ENCODE measurements at regions not wholly inside any gene's neighbourhood (a gene's known extent, or its start where the extent isn't known, plus 50 kb on each side); places are given as distances from the start of the nearest gene placed in this dataset.

- no peak for DNase-seq
- no peaks in the 10 kb centered on the region for H3K27me3 ChIP-seq
- H3K4me3 ChIP-seq = no peak overlapping the region
- H3K4me1 ChIP-seq = no peaks in the 10 kb centered on the region
- no peak for TF ChIP-seq CTCF (IDR thresholded peaks at IDR 0.05)
- H3K9me3 ChIP-seq = no peaks in the 10 kb centered on the region
- intact Hi-C loops (cut with DNase I) = loop anchor here (5.0 to 10.0 kb wide), 2 partner anchors 174 to 763 kb away; no protein-coding TSS in a partner anchor
- no peak overlapping the region for H3K9ac ChIP-seq (ENCODE audit: low read depth in 2 of 2, low read length in 2 of 2)
- no peaks in the 10 kb centered on the region for H3K36me3 ChIP-seq
- no peak overlapping the region for H3K27ac ChIP-seq
These were observed 264.1 kb downstream of the CDC5L start for GRCh38 chr6:44651604-44652003.

GRCh38 chr6:44652547-44652946, 265.0 kb downstream of the CDC5L start:
- intact Hi-C loops (cut with DNase I) = loop anchor here (5.0 to 10.0 kb wide), 2 partner anchors 175 to 762 kb away; no protein-coding TSS in a partner anchor
- Histone ChIP-seq H3K27me3 (no peaks in the 10 kb centered on the region), H3K27ac (no peak overlapping the region), H3K4me1 (no peaks in the 10 kb centered on the region), H3K36me3 (no peaks in the 10 kb centered on the region), H3K4me3 (no peak overlapping the region), H3K9ac (ENCODE audit: low read depth in 2 of 2, low read length in 2 of 2) (no peak overlapping the region), H3K9me3 (no peaks in the 10 kb centered on the region)
- no peak for TF ChIP-seq CTCF (IDR thresholded peaks at IDR 0.05)
- DNase-seq = no peak

- no peaks in the 10 kb centered on the region for H3K9me3 ChIP-seq
- no peak overlapping the region for H3K27ac ChIP-seq
- H3K9ac ChIP-seq (ENCODE audit: low read depth in 2 of 2, low read length in 2 of 2) = no peak overlapping the region
- DNase-seq = no peak
- H3K4me1 ChIP-seq = no peaks in the 10 kb centered on the region
- no peak overlapping the region for H3K4me3 ChIP-seq
- intact Hi-C loops (cut with DNase I) = loop anchor here (5.0 to 10.0 kb wide), 2 partner anchors 176 to 762 kb away; no protein-coding TSS in a partner anchor
- no peaks in the 10 kb centered on the region for H3K36me3 ChIP-seq
- H3K27me3 ChIP-seq = no peaks in the 10 kb centered on the region
- no peak for TF ChIP-seq CTCF (IDR thresholded peaks at IDR 0.05)
These were observed 265.6 kb downstream of the CDC5L start for GRCh38 chr6:44653091-44653490.

GRCh38 chr6:44653761-44654218, 266.3 kb downstream of the CDC5L start:
- no peaks in the 10 kb centered on the region for H3K36me3 ChIP-seq
- H3K9ac ChIP-seq (ENCODE audit: low read depth in 2 of 2, low read length in 2 of 2) = no peak overlapping the region
- H3K4me3 ChIP-seq = no peak overlapping the region
- no peak overlapping the region for H3K27ac ChIP-seq
- no peaks in the 10 kb centered on the region for H3K4me1 ChIP-seq
- no peak for TF ChIP-seq CTCF (IDR thresholded peaks at IDR 0.05)
- intact Hi-C loops (cut with DNase I) = loop anchor here (5.0 to 10.0 kb wide), 2 partner anchors 176 to 761 kb away; no protein-coding TSS in a partner anchor
- no peaks in the 10 kb centered on the region for H3K27me3 ChIP-seq
- no peak for DNase-seq
- H3K9me3 ChIP-seq = no peaks in the 10 kb centered on the region

- Histone ChIP-seq H3K27ac (no peak overlapping the region), H3K36me3 (no peaks in the 10 kb centered on the region)
- intact Hi-C loops (cut with DNase I) = loop anchor here (5.0 to 10.0 kb wide), 3 partner anchors 759 to 1267 kb away; no protein-coding TSS in a partner anchor
These were observed 268.2 kb downstream of the CDC5L start for GRCh38 chr6:44655412-44656342.

More at GRCh38 chr6:44655412-44656342, 268.2 kb downstream of the CDC5L start:
- H3K27me3 ChIP-seq = no peaks in the 10 kb centered on the region
- H3K4me3 ChIP-seq = no peak overlapping the region
- H3K9ac ChIP-seq (ENCODE audit: low read depth in 2 of 2, low read length in 2 of 2) = no peak overlapping the region
- no peaks in the 10 kb centered on the region for H3K9me3 ChIP-seq
- no peaks in the 10 kb centered on the region for H3K4me1 ChIP-seq
- DNase-seq = peak; percentile 69
- peak; percentile 97 for TF ChIP-seq CTCF (IDR thresholded peaks at IDR 0.05)

Data from colonic mucosa (tissue), 4 donors.